Parathyroid adenoma (tissue), 2 donors: ENCODE measurements at regions not wholly inside any gene's neighbourhood (a gene's known extent, or its start where the extent isn't known, plus 50 kb on each side); places are given as distances from the start of the nearest gene placed in this dataset.
A peak's percentile ranks its signal among the peaks of the same experiment; 100 is the strongest.

Experiments
- H2AFZ ChIP-seq: fragments of 300-600 bp; sonication (generic); one replicate; pipeline ENCODE4 v1.7.0; 2017; ENCODE audit warnings: antibody characterized with exemption, mild to moderate bottlenecking
- H3K27ac ChIP-seq: fragments of 300-600 bp; sonication (generic); one replicate; pipeline ENCODE4 v1.7.0; 2017
- H3K27me3 ChIP-seq: fragments of 300-600 bp; sonication (generic); one replicate; pipeline ENCODE4 v1.7.0; 2017; ENCODE audit warnings: low read length; ENCODE audit not compliant: control insufficient read depth, insufficient read depth
- H3K36me3 ChIP-seq: fragments of 300-600 bp; sonication (generic); one replicate; pipeline ENCODE4 v1.7.0; 2017; ENCODE audit warnings: low read length; ENCODE audit not compliant: control insufficient read depth, insufficient read depth
- H3K4me1 ChIP-seq: fragments of 300-600 bp; sonication (generic); one replicate; pipeline ENCODE4 v1.7.0; 2017; ENCODE audit warnings: control low read depth
- H3K4me2 ChIP-seq: fragments of 300-600 bp; sonication (generic); one replicate; pipeline ENCODE4 v1.7.0; 2017; ENCODE audit warnings: low read length
- H3K4me3 ChIP-seq: fragments of 300-600 bp; sonication (generic); one replicate; pipeline ENCODE4 v1.7.0; 2017; ENCODE audit warnings: low read depth, low read length
- H3K79me2 ChIP-seq: fragments of 300-600 bp; sonication (generic); one replicate; pipeline ENCODE4 v1.7.0; 2017; ENCODE audit warnings: control low read depth
- H3K9ac ChIP-seq: fragments of 300-600 bp; sonication (generic); one replicate; pipeline ENCODE4 v1.7.0; 2017; ENCODE audit warnings: mild to moderate bottlenecking
- H3K9me3 ChIP-seq: fragments of 300-600 bp; sonication (generic); one replicate; pipeline ENCODE4 v1.7.0; 2017; ENCODE audit warnings: low read length; ENCODE audit not compliant: control insufficient read depth
- CTCF ChIP-seq: fragments of 300-600 bp; sonication (generic); IDR thresholded peaks from one replicate; pipeline ENCODE4 v1.7.0; 2017; ENCODE audit warnings: antibody characterized with exemption, mild to moderate bottlenecking
- donor health status: primary hyperparathyroidism.

DNA sequence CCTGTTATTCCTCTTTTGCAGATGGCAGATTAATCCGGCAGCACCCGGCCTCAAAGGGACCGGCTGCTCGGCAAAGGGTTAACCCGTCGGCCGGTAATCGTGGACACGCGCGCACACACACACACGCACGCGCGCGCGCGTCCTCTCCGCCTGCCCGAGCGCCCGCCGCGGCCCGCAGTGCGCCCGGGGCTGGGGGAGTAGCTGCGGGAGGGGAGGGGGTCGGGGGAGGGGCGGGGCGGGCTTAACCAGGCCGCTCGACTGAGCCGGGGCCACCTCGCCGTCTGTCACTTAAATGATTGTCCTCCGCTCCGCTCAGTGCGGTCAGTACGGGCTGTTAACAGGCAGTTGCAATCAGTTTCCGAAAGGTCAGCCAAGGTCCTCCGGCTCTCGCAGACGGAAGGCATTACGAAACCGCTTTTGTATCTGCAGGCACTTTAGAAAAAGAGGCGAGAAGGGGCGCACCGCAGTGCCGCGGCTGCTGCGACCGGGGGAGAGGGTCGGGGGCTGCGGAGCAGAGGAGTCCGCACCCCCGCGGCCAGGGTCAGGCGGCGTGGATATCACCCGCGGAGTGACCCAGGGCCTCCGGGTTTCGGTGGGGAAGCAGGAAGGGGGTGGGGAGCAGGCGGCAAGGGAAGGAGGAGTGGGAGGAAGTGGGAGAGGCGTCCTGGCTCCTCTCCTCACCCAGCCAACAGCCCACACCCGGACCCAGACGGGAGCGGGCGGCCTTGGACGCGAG is 57.3 kb upstream of the BCOR start:
- H3K4me2 ChIP-seq = peak overlapping the region; percentile 88
- no peak overlapping the region for H3K9ac ChIP-seq
- no peaks in the 10 kb centered on the region for H3K4me1 ChIP-seq
- H3K36me3 ChIP-seq = no peaks in the 10 kb centered on the region
- no peak for TF ChIP-seq CTCF
- no peaks in the 10 kb centered on the region for H3K79me2 ChIP-seq
- peak overlapping the region; percentile 64 for H2AFZ ChIP-seq
- H3K9me3 ChIP-seq = no peaks in the 10 kb centered on the region
- H3K4me3 ChIP-seq = peak overlapping the region; percentile 57
- H3K27ac ChIP-seq = peak overlapping the region; percentile 42
- H3K27me3 ChIP-seq = no peaks in the 10 kb centered on the region

- peak overlapping the region; percentile 32 for H3K27ac ChIP-seq
- no peaks in the 10 kb centered on the region for H3K4me1 ChIP-seq
- no peaks in the 10 kb centered on the region for H3K79me2 ChIP-seq
- TF ChIP-seq CTCF = no peak
- no peaks in the 10 kb centered on the region for H3K36me3 ChIP-seq
- H3K27me3 ChIP-seq = no peaks in the 10 kb centered on the region
- peak overlapping the region; percentile 22 for H2AFZ ChIP-seq
- peak overlapping the region; percentile 52 for H3K4me3 ChIP-seq
- H3K4me2 ChIP-seq = peak overlapping the region; percentile 74
- no peak overlapping the region for H3K9ac ChIP-seq
- no peaks in the 10 kb centered on the region for H3K9me3 ChIP-seq
Measured at GRCh38 chrX:40154250-40154852, 56.6 kb upstream of the BCOR start.

GRCh38 chrX:40153345-40154249 is 55.8 kb upstream of the BCOR start:
- no peaks in the 10 kb centered on the region for H3K9me3 ChIP-seq
- peak overlapping the region; percentile 42 for H3K4me3 ChIP-seq
- no peaks in the 10 kb centered on the region for H3K27me3 ChIP-seq
- no peak for TF ChIP-seq CTCF
- no peak overlapping the region for H3K9ac ChIP-seq
- no peaks in the 10 kb centered on the region for H3K79me2 ChIP-seq
- H3K27ac ChIP-seq = no peak overlapping the region
- H3K36me3 ChIP-seq = no peaks in the 10 kb centered on the region
- no peaks in the 10 kb centered on the region for H3K4me1 ChIP-seq
- peak overlapping the region; percentile 79 for H3K4me2 ChIP-seq
- peak overlapping the region; percentile 51 for H2AFZ ChIP-seq

DNA sequence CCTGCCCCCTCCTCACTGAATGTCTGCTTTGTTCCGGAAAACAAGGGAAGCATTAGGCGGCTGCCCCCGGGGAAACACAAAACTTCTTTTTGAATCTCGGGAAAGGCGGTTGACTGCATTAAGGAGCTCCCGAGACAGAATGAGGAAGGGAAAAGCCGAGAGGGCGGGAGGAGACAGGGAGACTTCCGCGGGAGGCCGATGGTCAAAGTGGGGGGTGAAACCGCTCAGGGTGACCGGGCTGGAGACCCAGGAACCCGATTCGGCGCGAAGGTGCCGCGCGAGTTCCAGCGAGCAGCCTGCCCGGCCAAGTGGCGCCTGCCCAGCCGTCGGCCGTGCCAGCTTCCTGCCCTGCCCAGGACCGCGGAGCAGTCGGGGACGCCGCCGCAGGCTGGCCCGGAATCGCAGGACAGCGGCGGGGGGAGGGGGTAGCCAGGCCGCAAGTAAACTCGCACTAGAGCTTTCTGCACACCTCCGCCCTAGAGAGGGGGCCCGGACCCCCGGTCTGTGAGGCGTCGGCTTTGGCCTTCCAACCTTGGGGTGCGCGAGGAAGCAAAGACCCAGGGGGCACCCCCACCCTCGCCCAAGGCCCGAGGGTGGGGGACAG is 55.1 kb upstream of the BCOR start:
- H3K4me3 ChIP-seq = peak overlapping the region; percentile 42

More for the DNA sequence above, 55.1 kb upstream of the BCOR start:
- H3K27ac ChIP-seq = no peak overlapping the region
- TF ChIP-seq CTCF = no peak
- no peak overlapping the region for H3K9ac ChIP-seq
- H3K27me3 ChIP-seq = no peaks in the 10 kb centered on the region
- no peaks in the 10 kb centered on the region for H3K36me3 ChIP-seq
- H2AFZ ChIP-seq = peak overlapping the region; percentile 51
- no peaks in the 10 kb centered on the region for H3K79me2 ChIP-seq
- peak overlapping the region; percentile 79 for H3K4me2 ChIP-seq
- H3K9me3 ChIP-seq = no peaks in the 10 kb centered on the region
- no peaks in the 10 kb centered on the region for H3K4me1 ChIP-seq
